ENCODE measurements at regions not wholly inside any gene's neighbourhood (a gene's known extent, or its start where the extent isn't known, plus 50 kb on each side); places are given as distances from the start of the nearest gene placed in this dataset.

DNA sequence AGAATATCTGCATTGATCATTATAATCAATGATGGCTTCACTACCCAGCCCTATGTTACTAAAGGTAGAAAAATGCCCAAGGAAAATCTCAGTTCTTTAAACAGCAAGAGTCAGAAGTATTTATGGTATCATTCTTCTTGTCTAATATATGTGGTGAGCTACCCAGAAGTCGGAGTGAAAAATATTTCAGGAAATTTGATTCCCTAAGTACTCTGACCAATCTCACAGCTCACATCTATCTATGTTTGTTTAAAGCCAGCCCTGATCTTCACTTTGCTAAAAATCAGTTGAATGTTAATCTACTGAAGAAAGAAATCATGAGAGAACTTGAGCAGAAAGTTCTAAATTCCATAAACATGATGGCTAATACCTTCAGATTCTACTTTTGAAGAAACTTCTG lies 522.9 kb upstream of the SLIT2 start:
- Histone ChIP-seq H3K4me3 (ENCODE audit: low read depth, low read length) (no peak overlapping the region), H3K4me1 (ENCODE audit: control insufficient read depth in 1 of 2, insufficient read depth in 2 of 2, low read length in 2 of 2) (no peaks in the 10 kb centered on the region), H3K79me2 (ENCODE audit: control insufficient read depth, insufficient read depth, low read length, poor library complexity) (no peaks in the 10 kb centered on the region), H4K8ac (ENCODE audit: low read depth, low read length) (no peak overlapping the region), H4K12ac (ENCODE audit: low read depth, low read length) (no peak overlapping the region), H3K36me3 (ENCODE audit: control insufficient read depth in 1 of 2, insufficient read depth in 2 of 2, low read length in 2 of 2) (no peaks in the 10 kb centered on the region), H2BK120ac (ENCODE audit: insufficient read depth, low read length, poor library complexity) (no peak overlapping the region), H2AFZ (ENCODE audit: insufficient read depth, low read length, poor library complexity) (no peak overlapping the region), H2BK12ac (ENCODE audit: low read length) (no peak overlapping the region), H3K79me1 (ENCODE audit: low read length) (no peaks in the 10 kb centered on the region), H3K14ac (ENCODE audit: low read length) (no peak overlapping the region), H3K27ac (ENCODE audit: low read depth, low read length) (no peak overlapping the region), H3K23ac (ENCODE audit: low read length) (no peak overlapping the region), H2AK5ac (ENCODE audit: low read length) (no peak overlapping the region), H4K91ac (ENCODE audit: low read depth, low read length) (no peak overlapping the region), H3K9me3 (ENCODE audit: insufficient read depth, low read depth, low read length) (no peaks in the 10 kb centered on the region), H3K18ac (ENCODE audit: low read length) (no peak overlapping the region), H2BK5ac (ENCODE audit: low read depth, low read length, poor library complexity) (no peak overlapping the region), H3K4me2 (ENCODE audit: low read length) (no peak overlapping the region), H3K9ac (ENCODE audit: low read length) (no peak overlapping the region), H3K27me3 (ENCODE audit: insufficient read depth, low read length) (no peaks in the 10 kb centered on the region), H3K4ac (ENCODE audit: low read depth, low read length) (no peak overlapping the region)
- no CpG with 5 or more reads among the region's 1 CpG for WGBS (ENCODE audit: extremely low coverage, insufficient coverage, insufficient read length)
- DNase-seq, result no peak

DNA sequence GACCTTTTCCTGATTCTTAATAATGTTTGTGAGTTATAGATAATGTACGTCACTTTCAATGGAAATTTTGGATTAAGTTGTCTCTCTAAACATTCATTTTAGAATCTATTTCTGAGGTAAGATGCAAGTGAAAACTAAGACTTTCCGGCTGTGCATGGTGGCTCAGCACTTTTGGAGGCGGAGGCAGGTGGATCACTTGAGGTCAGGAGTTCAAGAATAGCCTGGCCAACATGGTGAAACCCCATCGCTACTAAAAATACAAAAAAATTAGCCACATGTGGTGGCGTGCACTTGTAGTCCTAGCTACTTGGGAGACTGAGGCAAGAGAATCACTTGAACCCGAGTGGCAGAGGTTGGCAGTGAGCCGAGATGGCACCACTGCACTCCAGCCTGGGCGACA lies 524.6 kb upstream of the SLIT2 start:
- Histone ChIP-seq H4K12ac (ENCODE audit: low read depth, low read length) (no peak overlapping the region), H3K14ac (ENCODE audit: low read length) (no peak overlapping the region), H3K36me3 (ENCODE audit: control insufficient read depth in 1 of 2, insufficient read depth in 2 of 2, low read length in 2 of 2) (no peaks in the 10 kb centered on the region), H3K4me2 (ENCODE audit: low read length) (no peak overlapping the region), H3K79me2 (ENCODE audit: control insufficient read depth, insufficient read depth, low read length, poor library complexity) (no peaks in the 10 kb centered on the region), H3K18ac (ENCODE audit: low read length) (no peak overlapping the region), H3K27ac (ENCODE audit: low read depth, low read length) (no peak overlapping the region), H2BK120ac (ENCODE audit: insufficient read depth, low read length, poor library complexity) (no peak overlapping the region), H2AFZ (ENCODE audit: insufficient read depth, low read length, poor library complexity) (no peak overlapping the region), H3K27me3 (ENCODE audit: insufficient read depth, low read length) (no peaks in the 10 kb centered on the region), H3K9me3 (ENCODE audit: insufficient read depth, low read depth, low read length) (no peaks in the 10 kb centered on the region), H2BK12ac (ENCODE audit: low read length) (no peak overlapping the region), H3K4me1 (ENCODE audit: control insufficient read depth in 1 of 2, insufficient read depth in 2 of 2, low read length in 2 of 2) (no peaks in the 10 kb centered on the region), H2BK5ac (ENCODE audit: low read depth, low read length, poor library complexity) (no peak overlapping the region), H3K4me3 (ENCODE audit: low read depth, low read length) (no peak overlapping the region), H4K91ac (ENCODE audit: low read depth, low read length) (no peak overlapping the region), H4K8ac (ENCODE audit: low read depth, low read length) (no peak overlapping the region), H3K79me1 (ENCODE audit: low read length) (no peaks in the 10 kb centered on the region), H3K4ac (ENCODE audit: low read depth, low read length) (no peak overlapping the region), H3K9ac (ENCODE audit: low read length) (no peak overlapping the region), H3K23ac (ENCODE audit: low read length) (no peak overlapping the region), H2AK5ac (ENCODE audit: low read length) (no peak overlapping the region)
- DNase-seq, result no peak
- no CpG with 5 or more reads among the region's 8 CpGs for WGBS (ENCODE audit: extremely low coverage, insufficient coverage, insufficient read length)

DNA sequence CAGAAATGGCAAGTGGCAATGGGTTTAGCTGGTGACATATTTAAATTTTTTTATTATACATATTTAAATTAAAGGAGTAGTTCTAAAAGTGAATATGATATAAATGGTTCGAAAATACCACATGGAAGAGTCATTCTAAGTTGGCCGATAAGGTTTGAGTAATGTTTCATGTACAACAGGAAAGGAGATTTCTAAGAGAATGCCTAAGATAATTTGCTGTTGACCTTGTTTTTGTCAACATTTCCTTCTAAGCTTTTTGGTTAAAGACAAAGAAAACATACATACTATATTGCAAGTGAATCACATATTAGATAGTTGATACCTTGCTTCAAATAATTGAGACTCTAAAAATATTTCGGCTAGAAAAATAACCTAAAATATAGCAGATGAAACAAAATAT lies 526.6 kb upstream of the SLIT2 start:
- H3K4ac ChIP-seq (ENCODE audit: low read depth, low read length), result no peak overlapping the region
- no peak overlapping the region for H2AFZ ChIP-seq (ENCODE audit: insufficient read depth, low read length, poor library complexity)
- H4K91ac ChIP-seq (ENCODE audit: low read depth, low read length), result no peak overlapping the region
- no peak overlapping the region for H3K27ac ChIP-seq (ENCODE audit: low read depth, low read length)
- no peak overlapping the region for H4K8ac ChIP-seq (ENCODE audit: low read depth, low read length)
- H2BK5ac ChIP-seq (ENCODE audit: low read depth, low read length, poor library complexity), result no peak overlapping the region
- H3K23ac ChIP-seq (ENCODE audit: low read length), result no peak overlapping the region
- H4K12ac ChIP-seq (ENCODE audit: low read depth, low read length), result no peak overlapping the region
- H3K14ac ChIP-seq (ENCODE audit: low read length), result no peak overlapping the region
- peak in 1 of 2 donors; percentile 35 for DNase-seq
- no peak overlapping the region for H2AK5ac ChIP-seq (ENCODE audit: low read length)
- H3K27me3 ChIP-seq (ENCODE audit: insufficient read depth, low read length), result no peaks in the 10 kb centered on the region
- H3K4me2 ChIP-seq (ENCODE audit: low read length), result no peak overlapping the region
- no peak overlapping the region for H3K18ac ChIP-seq (ENCODE audit: low read length)
- no peaks in the 10 kb centered on the region for H3K4me1 ChIP-seq (ENCODE audit: control insufficient read depth in 1 of 2, insufficient read depth in 2 of 2, low read length in 2 of 2)
- H2BK12ac ChIP-seq (ENCODE audit: low read length), result no peak overlapping the region
- no peaks in the 10 kb centered on the region for H3K9me3 ChIP-seq (ENCODE audit: insufficient read depth, low read depth, low read length)
- H3K36me3 ChIP-seq (ENCODE audit: control insufficient read depth in 1 of 2, insufficient read depth in 2 of 2, low read length in 2 of 2), result no peaks in the 10 kb centered on the region
- H3K4me3 ChIP-seq (ENCODE audit: low read depth, low read length), result no peak overlapping the region
- H3K79me2 ChIP-seq (ENCODE audit: control insufficient read depth, insufficient read depth, low read length, poor library complexity), result no peaks in the 10 kb centered on the region
- H3K79me1 ChIP-seq (ENCODE audit: low read length), result no peaks in the 10 kb centered on the region
- no peak overlapping the region for H2BK120ac ChIP-seq (ENCODE audit: insufficient read depth, low read length, poor library complexity)
- WGBS (ENCODE audit: extremely low coverage, insufficient coverage, insufficient read length), result no CpG with 5 or more reads among the region's 3 CpGs
- H3K9ac ChIP-seq (ENCODE audit: low read length), result no peak overlapping the region

DNA sequence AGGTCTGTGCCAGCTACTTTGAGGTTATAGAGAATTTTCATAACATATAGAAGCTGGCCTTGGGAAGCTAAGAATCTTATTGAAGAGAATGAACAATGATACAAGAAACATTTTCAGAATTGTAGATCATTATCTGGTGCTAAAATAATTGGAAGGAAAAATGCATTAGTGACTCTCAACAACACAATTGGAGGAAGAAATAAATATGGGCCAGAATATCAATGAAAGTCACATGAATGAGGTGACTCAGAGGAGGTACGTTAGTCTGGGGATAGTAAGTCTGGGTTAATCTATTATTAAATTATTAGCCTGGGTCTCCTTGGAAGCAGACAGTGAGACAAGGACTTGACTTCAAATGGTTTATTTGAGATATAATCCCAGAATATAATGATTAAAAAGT lies 529.3 kb upstream of the SLIT2 start:
- H3K9ac ChIP-seq (ENCODE audit: low read length), result no peak overlapping the region
- H3K23ac ChIP-seq (ENCODE audit: low read length), result no peak overlapping the region
- H3K27me3 ChIP-seq (ENCODE audit: insufficient read depth, low read length), result no peaks in the 10 kb centered on the region
- WGBS (ENCODE audit: extremely low coverage, insufficient coverage, insufficient read length), result no CpG with 5 or more reads among the region's 1 CpG
- DNase-seq, result no peak
- H2BK12ac ChIP-seq (ENCODE audit: low read length), result no peak overlapping the region
- H4K12ac ChIP-seq (ENCODE audit: low read depth, low read length), result no peak overlapping the region
- no peaks in the 10 kb centered on the region for H3K79me1 ChIP-seq (ENCODE audit: low read length)
- H3K4me2 ChIP-seq (ENCODE audit: low read length), result no peak overlapping the region
- no peaks in the 10 kb centered on the region for H3K4me1 ChIP-seq (ENCODE audit: control insufficient read depth in 1 of 2, insufficient read depth in 2 of 2, low read length in 2 of 2)
- no peak overlapping the region for H2BK5ac ChIP-seq (ENCODE audit: low read depth, low read length, poor library complexity)
- no peak overlapping the region for H4K91ac ChIP-seq (ENCODE audit: low read depth, low read length)
- no peaks in the 10 kb centered on the region for H3K9me3 ChIP-seq (ENCODE audit: insufficient read depth, low read depth, low read length)
- H3K36me3 ChIP-seq (ENCODE audit: control insufficient read depth in 1 of 2, insufficient read depth in 2 of 2, low read length in 2 of 2), result no peaks in the 10 kb centered on the region
- no peak overlapping the region for H2BK120ac ChIP-seq (ENCODE audit: insufficient read depth, low read length, poor library complexity)
- H4K8ac ChIP-seq (ENCODE audit: low read depth, low read length), result no peak overlapping the region
- no peak overlapping the region for H2AFZ ChIP-seq (ENCODE audit: insufficient read depth, low read length, poor library complexity)
- H3K18ac ChIP-seq (ENCODE audit: low read length), result no peak overlapping the region
- H3K4ac ChIP-seq (ENCODE audit: low read depth, low read length), result no peak overlapping the region
- no peak overlapping the region for H3K4me3 ChIP-seq (ENCODE audit: low read depth, low read length)
- no peaks in the 10 kb centered on the region for H3K79me2 ChIP-seq (ENCODE audit: control insufficient read depth, insufficient read depth, low read length, poor library complexity)
- no peak overlapping the region for H3K27ac ChIP-seq (ENCODE audit: low read depth, low read length)
- H3K14ac ChIP-seq (ENCODE audit: low read length), result no peak overlapping the region
- no peak overlapping the region for H2AK5ac ChIP-seq (ENCODE audit: low read length)

DNA sequence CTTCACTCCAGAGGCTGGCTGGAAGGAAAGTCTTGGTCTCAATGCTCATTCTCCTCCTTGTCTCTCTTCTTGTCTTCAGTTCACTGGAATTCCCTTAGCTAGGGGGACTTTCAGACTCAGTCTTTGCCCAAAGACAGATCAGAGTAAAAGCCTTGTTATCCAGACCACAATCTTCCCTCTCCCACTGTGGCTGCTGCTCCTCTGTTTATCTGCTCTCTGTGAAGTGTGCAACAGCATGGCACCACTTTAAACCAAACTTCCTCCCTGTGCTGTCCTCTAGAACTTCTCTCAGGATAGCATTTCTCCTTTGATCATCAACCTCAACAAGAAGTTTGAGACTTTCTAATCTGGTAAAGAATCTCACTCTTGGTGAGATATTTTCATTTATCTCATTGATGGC lies 530.1 kb upstream of the SLIT2 start:
- Histone ChIP-seq H3K18ac (ENCODE audit: low read length) (no peak overlapping the region), H3K79me1 (ENCODE audit: low read length) (no peaks in the 10 kb centered on the region), H2BK120ac (ENCODE audit: insufficient read depth, low read length, poor library complexity) (no peak overlapping the region), H2BK12ac (ENCODE audit: low read length) (no peak overlapping the region), H3K4ac (ENCODE audit: low read depth, low read length) (no peak overlapping the region), H3K4me3 (ENCODE audit: low read depth, low read length) (no peak overlapping the region), H3K9ac (ENCODE audit: low read length) (no peak overlapping the region), H4K12ac (ENCODE audit: low read depth, low read length) (no peak overlapping the region), H2AK5ac (ENCODE audit: low read length) (no peak overlapping the region), H3K27ac (ENCODE audit: low read depth, low read length) (no peak overlapping the region), H2AFZ (ENCODE audit: insufficient read depth, low read length, poor library complexity) (no peak overlapping the region), H3K27me3 (ENCODE audit: insufficient read depth, low read length) (no peaks in the 10 kb centered on the region), H3K23ac (ENCODE audit: low read length) (no peak overlapping the region), H4K8ac (ENCODE audit: low read depth, low read length) (no peak overlapping the region), H3K14ac (ENCODE audit: low read length) (no peak overlapping the region), H4K91ac (ENCODE audit: low read depth, low read length) (no peak overlapping the region), H3K4me1 (ENCODE audit: control insufficient read depth in 1 of 2, insufficient read depth in 2 of 2, low read length in 2 of 2) (no peaks in the 10 kb centered on the region), H3K9me3 (ENCODE audit: insufficient read depth, low read depth, low read length) (no peaks in the 10 kb centered on the region), H3K79me2 (ENCODE audit: control insufficient read depth, insufficient read depth, low read length, poor library complexity) (no peaks in the 10 kb centered on the region), H3K36me3 (ENCODE audit: control insufficient read depth in 1 of 2, insufficient read depth in 2 of 2, low read length in 2 of 2) (no peaks in the 10 kb centered on the region), H2BK5ac (ENCODE audit: low read depth, low read length, poor library complexity) (no peak overlapping the region), H3K4me2 (ENCODE audit: low read length) (no peak overlapping the region)
- DNase-seq, result no peak
